ENCODE measurements at regions not wholly inside any gene's neighbourhood (a gene's known extent, or its start where the extent isn't known, plus 50 kb on each side); places are given as distances from the start of the nearest gene placed in this dataset.

- TF ChIP-seq POLR2A (IDR thresholded peaks at IDR 0.05): no peak
- no peak for TF ChIP-seq CTCF (IDR thresholded peaks at IDR 0.05)
- DNase-seq: no peak
- H3K4me1 ChIP-seq: peaks cover 0 to 40% (median 10%) of the 10 kb centered on the region in 3 donors
- WGBS, 2 donors: 60 to 73% methylated on average over 6 to 9 of the region's 9 CpGs
- H3K36me3 ChIP-seq: no peaks in the 10 kb centered on the region
- intact Hi-C loops (cut with DNase I): no loop called here
- H3K27me3 ChIP-seq: no peaks in the 10 kb centered on the region
- no peaks in the 10 kb centered on the region for H3K9me3 ChIP-seq
- no peak overlapping the region for H3K27ac ChIP-seq
- no peak overlapping the region for H3K4me3 ChIP-seq
Observed at GRCh38 chr2:217398860-217399259, 539.0 kb upstream of the TNP1 start.

GRCh38 chr2:217398101-217398500 is 538.2 kb upstream of the TNP1 start:
- WGBS, 2 donors: 86 to 90% methylated on average over 7 of the region's 7 CpGs
- intact Hi-C loops (cut with DNase I): no loop called here
- TF ChIP-seq CTCF (IDR thresholded peaks at IDR 0.05) (no peak), POLR2A (IDR thresholded peaks at IDR 0.05) (no peak)
- Histone ChIP-seq H3K4me3 (no peak overlapping the region), H3K27me3 (no peaks in the 10 kb centered on the region), H3K36me3 (no peaks in the 10 kb centered on the region), H3K4me1 (peaks cover 0 to 42% (median 14%) of the 10 kb centered on the region in 3 donors), H3K9me3 (no peaks in the 10 kb centered on the region), H3K27ac (no peak overlapping the region)
- no peak for DNase-seq

GRCh38 chr2:217396586-217396985 is 536.7 kb upstream of the TNP1 start:
- TF ChIP-seq CTCF (IDR thresholded peaks at IDR 0.05) (no peak), POLR2A (IDR thresholded peaks at IDR 0.05) (no peak)
- H3K4me1 ChIP-seq: peaks cover 0 to 35% (median 15%) of the 10 kb centered on the region in 3 donors
- intact Hi-C loops (cut with DNase I): no loop called here

GRCh38 chr2:217396165-217396564 is 536.3 kb upstream of the TNP1 start:
- WGBS, 2 donors: 27 to 44% methylated on average over 2 of the region's 2 CpGs
- TF ChIP-seq POLR2A (IDR thresholded peaks at IDR 0.05) (no peak), CTCF (IDR thresholded peaks at IDR 0.05) (no peak)
- no peaks in the 10 kb centered on the region for H3K36me3 ChIP-seq

More at GRCh38 chr2:217396586-217396985, 536.7 kb upstream of the TNP1 start:
- no peak for DNase-seq
- H3K4me3 ChIP-seq: no peak overlapping the region
- H3K36me3 ChIP-seq: no peaks in the 10 kb centered on the region
- no peaks in the 10 kb centered on the region for H3K9me3 ChIP-seq
- H3K27ac ChIP-seq: peak overlapping the region in 3 of 4 donors; percentile 4 to 53 (median 43)
- WGBS, 2 donors: 57 to 64% methylated on average over 2 of the region's 2 CpGs
- no peaks in the 10 kb centered on the region for H3K27me3 ChIP-seq

GRCh38 chr2:217394510-217395351 is 534.9 kb upstream of the TNP1 start:
- H3K27me3 ChIP-seq: no peaks in the 10 kb centered on the region
- peaks cover 0 to 35% (median 15%) of the 10 kb centered on the region in 3 donors for H3K4me1 ChIP-seq
- TF ChIP-seq POLR2A (IDR thresholded peaks at IDR 0.05) (no peak), CTCF (IDR thresholded peaks at IDR 0.05) (no peak)
- no peak for DNase-seq
- no peaks in the 10 kb centered on the region for H3K9me3 ChIP-seq
- intact Hi-C loops (cut with DNase I): no loop called here
- H3K36me3 ChIP-seq: no peaks in the 10 kb centered on the region
- H3K4me3 ChIP-seq: no peak overlapping the region
- peak overlapping the region in 2 of 4 donors; percentile 19 to 30 for H3K27ac ChIP-seq
- 54 to 56% methylated on average over 8 of the region's 8 CpGs for WGBS, 2 donors

More at GRCh38 chr2:217396165-217396564, 536.3 kb upstream of the TNP1 start:
- intact Hi-C loops (cut with DNase I): no loop called here
- Histone ChIP-seq H3K4me1 (peaks cover 0 to 35% (median 15%) of the 10 kb centered on the region in 3 donors), H3K27ac (peak overlapping the region in 3 of 4 donors; percentile 24 to 53 (median 43)), H3K27me3 (no peaks in the 10 kb centered on the region), H3K9me3 (no peaks in the 10 kb centered on the region), H3K4me3 (no peak overlapping the region)
- no peak for DNase-seq
